Hepatocyte (in vitro differentiated cells): ENCODE measurements at regions not wholly inside any gene's neighbourhood (a gene's known extent, or its start where the extent isn't known, plus 50 kb on each side); places are given as distances from the start of the nearest gene placed in this dataset.

Experiments used
- EZH2 ChIP-seq: fragments of 200-600 bp; sonication (generic); IDR thresholded peaks from 2 replicates; pipeline ENCODE4 v1.6.1; 2016; ENCODE audit warnings: antibody characterized with exemption, mild to moderate bottlenecking, borderline replicate concordance
- TF ChIP-seq, protein P1 (sequence below): fragments of 200-600 bp; sonication (generic); IDR thresholded peaks from 2 replicates; pipeline ENCODE4 v1.5.1; 2016; ENCODE audit warnings: antibody characterized with exemption, mild to moderate bottlenecking; ENCODE audit not compliant: poor library complexity

DNA sequence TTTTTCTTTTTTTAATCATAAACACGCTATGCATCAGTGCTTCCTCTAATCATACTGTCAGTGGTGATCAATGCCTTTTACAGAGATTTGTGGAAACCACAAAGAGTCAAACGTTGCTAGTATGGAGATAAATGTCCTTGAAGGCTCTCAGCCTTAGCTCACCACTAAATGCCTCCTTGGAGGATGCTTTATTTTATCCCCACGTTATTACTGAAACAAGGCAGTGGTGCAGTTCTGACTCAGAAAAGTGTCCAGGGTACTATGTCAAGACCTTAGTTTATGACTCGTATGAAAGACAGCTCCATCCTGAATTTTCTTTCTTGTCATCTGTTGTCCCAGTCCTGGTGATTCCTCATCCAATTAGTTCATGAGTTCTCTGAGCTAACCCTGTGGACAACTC, 1146.7 kb downstream of the IGSF11 start:
- TF ChIP-seq, protein P1, sequence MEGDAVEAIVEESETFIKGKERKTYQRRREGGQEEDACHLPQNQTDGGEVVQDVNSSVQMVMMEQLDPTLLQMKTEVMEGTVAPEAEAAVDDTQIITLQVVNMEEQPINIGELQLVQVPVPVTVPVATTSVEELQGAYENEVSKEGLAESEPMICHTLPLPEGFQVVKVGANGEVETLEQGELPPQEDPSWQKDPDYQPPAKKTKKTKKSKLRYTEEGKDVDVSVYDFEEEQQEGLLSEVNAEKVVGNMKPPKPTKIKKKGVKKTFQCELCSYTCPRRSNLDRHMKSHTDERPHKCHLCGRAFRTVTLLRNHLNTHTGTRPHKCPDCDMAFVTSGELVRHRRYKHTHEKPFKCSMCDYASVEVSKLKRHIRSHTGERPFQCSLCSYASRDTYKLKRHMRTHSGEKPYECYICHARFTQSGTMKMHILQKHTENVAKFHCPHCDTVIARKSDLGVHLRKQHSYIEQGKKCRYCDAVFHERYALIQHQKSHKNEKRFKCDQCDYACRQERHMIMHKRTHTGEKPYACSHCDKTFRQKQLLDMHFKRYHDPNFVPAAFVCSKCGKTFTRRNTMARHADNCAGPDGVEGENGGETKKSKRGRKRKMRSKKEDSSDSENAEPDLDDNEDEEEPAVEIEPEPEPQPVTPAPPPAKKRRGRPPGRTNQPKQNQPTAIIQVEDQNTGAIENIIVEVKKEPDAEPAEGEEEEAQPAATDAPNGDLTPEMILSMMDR = no peak
- no peak for TF ChIP-seq EZH2
